DMS153 treated with DMSO at 0.1 percent for 48 hours (cell line): ENCODE measurements at regions not wholly inside any gene's neighbourhood (a gene's known extent, or its start where the extent isn't known, plus 50 kb on each side); places are given as distances from the start of the nearest gene placed in this dataset.
"Not testable (repeated sequence)": the region's sequence is repeated elsewhere in the genome, so short reads cannot be mapped to it uniquely, and the experiment has no call there.

ENCODE experiments used
- DNase-seq: peaks from one replicate; lab custom pipeline; 2025; ENCODE audit not compliant: unreplicated experiment; lab: John Stamatoyannopoulos, UW

GRCh38 chrX:858542-859078 lies 228.0 kb downstream of the SHOX start:
- DNase-seq, result no peak

GRCh38 chrX:857376-857775 lies 226.8 kb downstream of the SHOX start:
- DNase-seq, result no peak

- no peak for DNase-seq
These were observed 226.1 kb downstream of the SHOX start for GRCh38 chrX:856566-857290.

- no peak for DNase-seq
These were observed 222.7 kb downstream of the SHOX start for GRCh38 chrX:853304-853703.

GRCh38 chrX:850471-850916 lies 219.9 kb downstream of the SHOX start:
- no peak for DNase-seq

GRCh38 chrX:848386-848785 lies 217.8 kb downstream of the SHOX start:
- no peak for DNase-seq

- no peak for DNase-seq
These were observed 212.7 kb downstream of the SHOX start for GRCh38 chrX:843306-843705.

- DNase-seq, result no peak
These were observed 210.0 kb downstream of the SHOX start for GRCh38 chrX:840556-840955.

- not testable (repeated sequence) for DNase-seq
These were observed 208.1 kb downstream of the SHOX start for GRCh38 chrX:838666-839065.

GRCh38 chrX:835857-836256 lies 205.3 kb downstream of the SHOX start:
- not testable (repeated sequence) for DNase-seq

- DNase-seq, result no peak
These were observed 199.9 kb downstream of the SHOX start for GRCh38 chrX:830532-830931.

- DNase-seq, result no peak
These were observed 198.6 kb downstream of the SHOX start for GRCh38 chrX:829145-829544.

- DNase-seq, result no peak
These were observed 197.9 kb downstream of the SHOX start for GRCh38 chrX:828411-828959.

- DNase-seq, result no peak
These were observed 195.9 kb downstream of the SHOX start for GRCh38 chrX:826448-826847.

GRCh38 chrX:825991-826390 lies 195.4 kb downstream of the SHOX start:
- no peak for DNase-seq

GRCh38 chrX:823073-823472 lies 192.5 kb downstream of the SHOX start:
- not testable (repeated sequence) for DNase-seq

GRCh38 chrX:821327-822107 lies 190.9 kb downstream of the SHOX start:
- DNase-seq, result no peak

GRCh38 chrX:819684-820083 lies 189.1 kb downstream of the SHOX start:
- no peak for DNase-seq

GRCh38 chrX:817759-818300 lies 187.2 kb downstream of the SHOX start:
- DNase-seq, result no peak

- DNase-seq, result not testable (repeated sequence)
These were observed 186.6 kb downstream of the SHOX start for GRCh38 chrX:817147-817546.

- DNase-seq, result no peak
These were observed 185.8 kb downstream of the SHOX start for GRCh38 chrX:816411-816810.

- no peak for DNase-seq
These were observed 179.6 kb downstream of the SHOX start for GRCh38 chrX:810186-810585.
